DND-41 (cell line): ENCODE measurements at regions not wholly inside any gene's neighbourhood (a gene's known extent, or its start where the extent isn't known, plus 50 kb on each side); places are given as distances from the start of the nearest gene placed in this dataset.
A peak's percentile ranks its signal among the peaks of the same experiment; 100 is the strongest.

ENCODE experiments used
- ATAC-seq: fragments of 200-7000 bp; cut with Tn5 transposase; 3 replicates; pipeline ENCODE4 v1.9.1; 2021; ENCODE audit warnings: low read depth; ENCODE audit not compliant: insufficient read depth
- DNase-seq: peaks from one replicate; pipeline ENCODE4 v3.0.0-alpha.2; 2020
- H2AFZ ChIP-seq: 2 replicates; pipeline ENCODE4 v1.6.0; 2012; ENCODE audit warnings: low read depth, low read length
- H3K27ac ChIP-seq: 2 replicates; pipeline ENCODE4 v1.5.1; 2012; ENCODE audit warnings: low read length, inconsistent platforms
- H3K27me3 ChIP-seq: fragments of 200-600 bp; sonication (generic); 2 replicates; pipeline ENCODE4 v1.6.0; 2012; ENCODE audit warnings: low read length, mild to moderate bottlenecking, inconsistent platforms; ENCODE audit not compliant: insufficient read depth, poor library complexity
- H3K36me3 ChIP-seq: 2 replicates; pipeline ENCODE4 v1.5.1; 2012; ENCODE audit warnings: low read length, inconsistent platforms; ENCODE audit not compliant: insufficient read depth
- H3K4me1 ChIP-seq: 2 replicates; pipeline ENCODE4 v1.5.1; 2012; ENCODE audit warnings: mild to moderate bottlenecking, low read length; ENCODE audit not compliant: insufficient read depth
- H3K4me2 ChIP-seq: 2 replicates; pipeline ENCODE4 v1.6.0; 2012; ENCODE audit warnings: mild to moderate bottlenecking, moderate library complexity, low read length, inconsistent platforms; ENCODE audit not compliant: insufficient read depth
- H3K4me3 ChIP-seq, 2 experiments: fragments of 200-600 bp in 1 of 2; shearing (Covaris generic) in 1 of 2; 2 replicates each; pipeline ENCODE4 v1.5.1; 2012 to 2016; ENCODE audit warnings: inconsistent platforms in 2 of 2, low read length in 2 of 2, mild to moderate bottlenecking in 2 of 2, low read depth in 1 of 2, moderate library complexity in 1 of 2
- H3K79me2 ChIP-seq: 2 replicates; pipeline ENCODE4 v1.6.0; 2012; ENCODE audit warnings: low read length, inconsistent platforms; ENCODE audit not compliant: insufficient read depth
- H3K9ac ChIP-seq: 2 replicates; pipeline ENCODE4 v1.6.0; 2012; ENCODE audit warnings: low read depth, mild to moderate bottlenecking, inconsistent platforms, low read length, moderate library complexity
- H3K9me3 ChIP-seq: 2 replicates; pipeline ENCODE4 v1.5.1; 2012; ENCODE audit warnings: low read length, moderate library complexity, mild to moderate bottlenecking, inconsistent platforms; ENCODE audit not compliant: insufficient read depth, severe bottlenecking
- H4K20me1 ChIP-seq: 2 replicates; pipeline ENCODE4 v1.6.0; 2012; ENCODE audit warnings: low read length; ENCODE audit not compliant: insufficient read depth
- CTCF ChIP-seq: IDR thresholded peaks from 2 replicates; pipeline ENCODE4 v1.5.1; 2012; ENCODE audit warnings: borderline replicate concordance, low read length, moderate library complexity, mild to moderate bottlenecking; ENCODE audit not compliant: poor library complexity, severe bottlenecking; ENCODE audit errors: extremely low read depth
- EZH2 ChIP-seq: IDR thresholded peaks from 3 replicates; pipeline ENCODE4 v1.6.1; 2012; ENCODE audit warnings: borderline replicate concordance, low read depth, mild to moderate bottlenecking, moderate library complexity, low read length, inconsistent platforms; ENCODE audit not compliant: severe bottlenecking

DNA sequence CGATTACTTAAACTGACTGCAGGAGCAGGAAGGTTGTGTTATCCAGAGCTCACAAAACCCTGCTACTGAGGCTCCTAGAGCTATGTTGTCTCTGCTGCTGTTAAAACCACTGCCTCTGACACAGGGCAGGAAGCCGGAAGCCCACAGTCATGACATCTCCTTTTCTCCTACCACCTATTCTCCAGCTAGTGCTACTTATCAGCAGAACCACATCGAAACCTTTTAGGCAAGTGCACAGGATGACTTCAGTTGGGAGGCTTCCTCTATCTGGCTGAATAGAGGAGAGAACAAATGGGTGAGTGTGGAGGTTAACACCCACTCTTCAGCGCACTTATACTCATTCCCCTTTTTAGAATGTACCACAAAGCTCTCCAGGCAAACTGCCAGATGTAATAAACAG is 638.0 kb downstream of the OTOL1 start:
- H4K20me1 ChIP-seq, result no peaks in the 10 kb centered on the region
- H3K4me3 ChIP-seq, result peak overlapping the region in 1 of 2 experiments; percentile 40; a peak in 2 of 4 replicates
- peak; percentile 99 for ATAC-seq
- no peaks in the 10 kb centered on the region for H3K27me3 ChIP-seq
- peak overlapping the region; percentile 62 for H2AFZ ChIP-seq
- no peak for TF ChIP-seq CTCF
- no peak for TF ChIP-seq EZH2
- H3K27ac ChIP-seq, result peak overlapping the region; percentile 82
- peaks cover 25% of the 10 kb centered on the region for H3K4me1 ChIP-seq
- H3K9me3 ChIP-seq, result no peaks in the 10 kb centered on the region
- no peaks in the 10 kb centered on the region for H3K79me2 ChIP-seq
- peak; percentile 88 for DNase-seq
- peak overlapping the region; percentile 50 for H3K9ac ChIP-seq
- peak overlapping the region; percentile 54 for H3K4me2 ChIP-seq
- H3K36me3 ChIP-seq, result no peaks in the 10 kb centered on the region

DNA sequence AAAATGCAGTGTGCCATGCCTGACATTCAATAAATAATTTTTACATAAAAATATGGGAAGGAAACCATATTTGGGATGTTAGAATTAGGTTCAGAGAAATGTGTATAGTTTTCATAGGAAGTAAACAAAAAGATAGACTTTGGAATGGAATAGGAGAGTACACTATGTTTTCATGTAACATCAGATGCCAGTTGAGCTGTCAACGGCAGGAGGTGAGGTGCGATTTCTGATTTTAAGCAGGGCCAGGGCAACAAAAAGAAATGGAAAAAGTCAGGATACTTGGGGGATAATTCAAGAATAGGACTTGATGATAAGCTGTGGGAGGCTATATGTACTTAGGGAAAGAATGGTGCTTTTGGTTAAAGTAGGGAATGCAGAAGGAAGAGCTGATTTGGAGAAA is 639.5 kb downstream of the OTOL1 start:
- Histone ChIP-seq H3K27ac (peak overlapping the region; percentile 37; the same call in 1 of the 2 replicates), H3K4me1 (peaks cover 25% of the 10 kb centered on the region), H4K20me1 (no peaks in the 10 kb centered on the region), H3K4me3 (no peak overlapping the region), H3K4me2 (no peak overlapping the region), H3K9ac (no peak overlapping the region), H3K27me3 (no peaks in the 10 kb centered on the region), H3K36me3 (no peaks in the 10 kb centered on the region), H2AFZ (no peak overlapping the region), H3K9me3 (no peaks in the 10 kb centered on the region), H3K79me2 (no peaks in the 10 kb centered on the region)
- TF ChIP-seq CTCF (no peak), EZH2 (no peak)
- DNase-seq, result no peak
- ATAC-seq, result no peak

DNA sequence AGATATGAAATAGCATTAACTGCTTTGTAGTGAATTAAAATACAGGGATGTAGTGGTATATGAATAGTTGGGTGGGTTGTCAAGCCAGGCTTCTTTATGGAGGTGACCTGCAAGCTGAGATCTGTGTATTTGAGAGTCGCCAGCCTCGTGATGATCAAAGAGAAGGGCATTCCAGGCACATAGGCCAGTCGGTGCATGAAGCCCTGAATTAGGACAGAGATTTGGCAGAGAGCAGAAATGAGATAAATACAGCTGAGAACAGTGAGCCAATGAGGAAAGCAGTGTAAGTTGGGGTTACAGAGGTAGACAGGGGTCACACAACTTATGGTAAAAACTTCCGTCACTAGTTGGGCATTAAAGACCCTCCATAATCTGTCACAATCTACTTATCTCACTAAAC is 641.9 kb downstream of the OTOL1 start:
- no peaks in the 10 kb centered on the region for H4K20me1 ChIP-seq
- H3K9ac ChIP-seq, result no peak overlapping the region
- H3K36me3 ChIP-seq, result no peaks in the 10 kb centered on the region
- DNase-seq (no peak), ATAC-seq (no peak)
- TF ChIP-seq CTCF, result no peak
- no peak for TF ChIP-seq EZH2
- peaks cover 21% of the 10 kb centered on the region for H3K4me1 ChIP-seq
- H3K4me3 ChIP-seq, result no peak overlapping the region
- no peaks in the 10 kb centered on the region for H3K27me3 ChIP-seq
- no peaks in the 10 kb centered on the region for H3K9me3 ChIP-seq
- H3K79me2 ChIP-seq, result no peaks in the 10 kb centered on the region
- no peak overlapping the region for H2AFZ ChIP-seq
- H3K4me2 ChIP-seq, result no peak overlapping the region
- no peak overlapping the region for H3K27ac ChIP-seq

GRCh38 chr3:162139841-162140240 is 643.2 kb downstream of the OTOL1 start:
- Histone ChIP-seq H3K4me2 (no peak overlapping the region), H3K4me1 (peaks cover 10% of the 10 kb centered on the region), H3K79me2 (no peaks in the 10 kb centered on the region), H3K9me3 (no peaks in the 10 kb centered on the region), H3K27ac (no peak overlapping the region), H4K20me1 (no peaks in the 10 kb centered on the region), H3K9ac (no peak overlapping the region), H2AFZ (no peak overlapping the region), H3K4me3 (no peak overlapping the region), H3K27me3 (no peaks in the 10 kb centered on the region), H3K36me3 (no peaks in the 10 kb centered on the region)
- ATAC-seq, result no peak
- no peak for TF ChIP-seq EZH2
- TF ChIP-seq CTCF, result no peak
- no peak for DNase-seq
